ENCODE measurements at regions not wholly inside any gene's neighbourhood (a gene's known extent, or its start where the extent isn't known, plus 50 kb on each side); places are given as distances from the start of the nearest gene placed in this dataset.
"Not testable (repeated sequence)": the region's sequence is repeated elsewhere in the genome, so short reads cannot be mapped to it uniquely, and the experiment has no call there.

GRCh38 chr6:133758815-133759335 is 130.0 kb upstream of the TCF21 start:
- no peak for DNase-seq

DNA sequence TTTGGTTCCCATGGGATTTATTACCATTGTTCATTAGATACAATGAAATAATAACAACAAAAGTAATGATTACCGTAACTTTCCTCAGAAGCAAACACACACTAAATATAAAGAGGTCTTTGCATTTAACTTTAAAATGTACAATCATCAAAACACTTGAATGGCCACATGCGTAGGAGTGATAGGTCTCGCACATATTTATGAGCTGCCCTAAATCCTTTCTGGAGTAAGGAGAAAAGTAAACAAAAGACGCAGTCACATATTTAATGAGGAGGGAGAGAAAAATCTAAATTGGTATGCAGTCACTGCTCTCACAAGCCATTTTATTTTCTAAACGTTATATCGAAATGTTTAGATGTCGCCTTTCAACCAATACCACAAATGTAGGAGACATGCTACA is 129.4 kb upstream of the TCF21 start:
- DNase-seq, result no peak

GRCh38 chr6:133761706-133762105 is 127.2 kb upstream of the TCF21 start:
- no peak for DNase-seq

- DNase-seq, result no peak
Observed at GRCh38 chr6:133764008-133764753, 124.7 kb upstream of the TCF21 start.

DNA sequence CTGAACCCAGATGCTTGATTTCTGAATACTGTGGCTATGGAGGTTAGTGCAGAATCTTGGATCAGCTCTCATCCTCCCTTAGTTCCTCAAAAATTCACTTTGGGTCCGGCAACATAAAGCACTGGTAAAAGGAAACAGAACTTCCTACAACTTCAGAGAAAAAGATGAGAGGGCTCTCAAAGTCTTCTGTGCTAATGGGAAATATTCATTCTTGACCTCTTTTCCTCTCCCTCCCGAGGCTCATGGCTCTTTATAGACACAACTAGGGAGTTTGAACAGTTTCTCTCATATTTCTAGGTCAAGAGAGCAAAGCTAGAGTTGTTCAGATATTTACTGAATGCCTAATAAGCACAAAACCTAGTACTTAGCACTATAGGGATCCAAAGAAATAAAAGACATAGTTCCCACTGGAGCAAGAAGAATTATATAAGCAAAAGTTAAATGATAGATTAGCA is 124.1 kb upstream of the TCF21 start:
- DNase-seq, result no peak

- DNase-seq, result no peak
Observed at GRCh38 chr6:133767357-133767970, 121.4 kb upstream of the TCF21 start.

- DNase-seq, result no peak
Observed at GRCh38 chr6:133768656-133769295, 120.1 kb upstream of the TCF21 start.

GRCh38 chr6:133769463-133769862 is 119.5 kb upstream of the TCF21 start:
- DNase-seq, result no peak

DNA sequence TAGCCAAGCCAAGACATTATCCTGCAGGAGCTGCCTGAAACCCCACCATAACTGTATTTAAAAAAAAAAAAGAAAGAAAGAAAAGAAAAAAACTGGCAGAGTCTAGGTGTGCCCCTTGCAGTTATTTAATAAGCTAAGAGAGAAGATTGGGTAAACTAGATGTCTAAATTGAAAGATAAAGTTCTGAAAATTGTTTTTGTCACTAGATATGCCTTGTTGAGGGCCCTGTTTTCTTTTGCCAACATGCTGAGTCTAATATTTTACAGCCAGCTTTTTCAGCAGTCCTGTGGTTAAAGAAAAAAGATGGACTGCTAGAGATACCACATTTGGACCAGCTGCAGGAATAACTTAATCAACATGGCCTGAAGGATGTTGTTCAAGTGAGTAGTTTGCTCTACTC is 116.3 kb upstream of the TCF21 start:
- DNase-seq, result no peak

DNA sequence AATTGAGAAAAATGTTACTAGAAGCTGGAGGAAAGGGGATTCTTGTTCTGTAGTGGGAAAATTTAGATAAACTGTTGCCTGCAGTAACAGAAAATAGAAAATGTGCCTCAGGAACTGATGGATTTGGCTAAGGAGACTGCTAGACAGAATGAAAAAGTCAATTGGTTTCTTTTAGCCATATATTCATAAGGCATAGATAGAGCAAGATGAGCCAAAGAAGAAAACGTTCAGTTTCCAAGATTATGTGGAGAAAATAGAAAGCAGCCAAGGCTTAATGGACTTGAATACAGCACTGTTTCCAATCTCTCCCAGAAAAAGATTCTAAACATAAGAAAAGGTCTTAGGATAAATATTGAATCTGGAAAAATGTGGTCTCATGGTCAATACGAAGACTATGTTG is 115.1 kb upstream of the TCF21 start:
- no peak for DNase-seq

DNA sequence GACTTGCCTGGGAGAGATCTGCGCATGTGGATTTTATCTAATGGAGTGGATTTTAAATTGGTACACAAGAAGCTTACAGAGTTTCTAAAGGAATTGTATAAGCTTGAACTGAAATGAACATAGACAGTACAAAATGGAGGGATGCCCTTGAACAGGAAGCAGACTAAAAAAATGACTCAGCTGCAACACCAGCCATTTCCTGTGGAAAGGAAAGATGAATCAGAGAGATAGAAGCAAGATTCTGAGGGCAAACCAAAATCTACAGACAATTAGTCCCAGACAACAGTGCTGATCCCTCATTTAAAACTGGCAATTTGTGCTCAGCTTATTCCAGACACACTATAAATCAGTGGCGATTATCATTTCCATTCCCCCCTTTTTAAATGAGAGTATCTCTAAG is 114.6 kb upstream of the TCF21 start:
- no peak for DNase-seq

- no peak for DNase-seq
Observed at GRCh38 chr6:133778414-133779130, 110.3 kb upstream of the TCF21 start.

GRCh38 chr6:133779916-133780695 is 108.8 kb upstream of the TCF21 start:
- no peak for DNase-seq

DNA sequence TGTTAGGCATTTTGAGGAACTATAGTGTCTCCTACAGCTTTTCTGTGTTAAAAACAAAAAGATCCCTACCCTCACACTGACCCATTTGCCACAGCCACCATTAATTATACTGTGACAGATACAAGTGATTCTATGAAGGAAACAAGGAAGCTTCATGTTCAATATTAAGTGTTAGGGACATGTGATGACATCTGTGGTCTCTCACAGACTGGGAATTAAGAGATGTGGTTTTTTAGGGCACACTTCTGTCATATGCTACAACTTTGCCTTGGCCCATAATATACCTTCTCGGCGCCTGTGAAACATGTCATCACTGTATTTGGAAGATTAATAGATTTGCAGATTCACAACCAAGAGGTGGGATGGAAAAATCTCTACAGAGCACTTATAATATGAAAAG is 102.9 kb upstream of the TCF21 start:
- DNase-seq, result no peak

DNA sequence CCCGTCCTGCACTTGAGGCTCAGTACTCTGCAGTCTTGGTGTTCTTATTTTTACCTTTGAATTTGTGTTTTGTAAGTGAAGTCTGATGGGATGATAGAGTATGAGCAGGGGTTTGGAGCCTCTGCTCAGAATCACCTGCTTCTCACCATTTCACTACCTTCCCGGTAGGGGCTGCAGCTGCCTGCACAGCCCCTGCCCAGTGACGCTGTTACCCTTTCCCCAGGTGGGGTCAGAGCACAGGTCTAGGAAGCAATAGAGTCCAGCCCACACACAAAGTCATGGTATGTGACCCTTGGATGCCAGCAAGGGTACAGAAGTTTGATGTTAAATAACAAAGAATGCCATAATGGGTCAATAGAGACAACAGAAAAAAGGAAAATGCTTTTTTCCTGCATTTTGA is 101.8 kb upstream of the TCF21 start:
- no peak for DNase-seq

DNA sequence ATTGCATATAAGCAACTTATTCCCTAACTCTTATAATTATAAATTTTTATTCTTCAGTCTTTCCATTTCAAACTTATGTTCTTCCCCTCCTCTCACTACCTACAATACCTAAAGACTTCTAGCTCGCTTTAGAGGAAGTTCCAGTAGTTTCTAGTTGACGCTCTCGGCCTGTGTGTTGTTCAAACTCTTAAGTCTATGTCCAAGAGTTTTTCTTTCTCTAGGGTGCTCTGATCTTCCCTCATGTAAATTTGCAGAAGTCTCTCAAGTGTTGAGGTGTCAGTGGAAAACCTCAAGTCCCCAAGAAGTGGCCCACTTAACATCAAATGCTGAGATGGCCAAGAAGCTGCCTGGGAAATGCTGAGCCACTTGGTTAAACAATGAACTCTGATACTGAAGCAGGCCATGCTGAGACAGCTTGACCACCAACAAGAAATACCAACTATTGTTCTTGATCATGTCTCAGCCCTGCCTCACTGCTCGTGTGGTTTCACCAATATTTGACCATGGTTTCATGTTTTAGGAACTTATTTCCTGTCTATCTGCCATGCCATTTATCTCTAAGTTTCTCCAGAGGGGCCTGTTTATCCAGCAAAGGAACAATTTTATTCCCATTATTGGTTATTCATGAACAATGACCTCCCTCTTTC is 100.9 kb upstream of the TCF21 start:
- DNase-seq, result no peak

GRCh38 chr6:133788556-133788955 is 100.4 kb upstream of the TCF21 start:
- DNase-seq, result no peak

GRCh38 chr6:133789449-133789848 is 99.5 kb upstream of the TCF21 start:
- not testable (repeated sequence) for DNase-seq

- not testable (repeated sequence) for DNase-seq
Observed at GRCh38 chr6:133790756-133791155, 98.2 kb upstream of the TCF21 start.

DNA sequence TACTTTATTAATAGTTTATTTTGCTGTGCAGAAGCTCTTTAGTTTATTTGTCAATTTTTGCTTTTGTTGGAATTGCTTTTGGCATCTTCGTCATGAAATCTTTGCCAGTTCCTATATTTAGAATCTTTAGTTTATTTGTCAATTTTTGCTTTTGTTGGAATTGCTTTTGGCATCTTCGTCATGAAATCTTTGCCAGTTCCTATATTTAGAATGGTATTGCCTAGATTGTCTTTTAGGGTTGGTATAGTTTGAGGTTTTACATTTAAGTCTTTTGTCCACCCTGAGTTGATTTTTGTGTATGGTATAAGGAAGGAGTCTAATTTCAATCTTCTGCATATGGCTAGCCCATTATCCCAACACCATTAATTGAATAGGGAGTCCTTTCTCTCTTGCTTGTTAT is 93.9 kb upstream of the TCF21 start:
- DNase-seq, result not testable (repeated sequence)

DNA sequence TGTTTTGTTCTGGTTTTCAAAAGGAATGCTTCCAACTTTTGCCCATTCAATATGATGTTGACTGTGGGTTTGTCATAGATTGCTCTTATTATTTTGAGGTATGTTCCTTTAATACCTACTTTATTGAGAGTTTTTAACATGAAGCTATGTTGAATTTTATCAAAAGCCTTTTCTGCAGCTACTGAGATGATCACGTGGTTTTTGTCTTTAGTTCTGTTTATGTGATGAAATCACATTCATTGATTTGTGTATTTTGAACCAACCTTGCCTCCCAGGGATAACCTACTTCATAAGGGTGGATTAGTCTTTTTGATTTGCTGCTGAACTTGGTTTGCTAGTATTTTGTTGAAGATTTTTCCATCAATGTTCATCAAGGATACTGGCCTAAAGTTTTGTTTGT is 92.7 kb upstream of the TCF21 start:
- no peak for DNase-seq

DNA sequence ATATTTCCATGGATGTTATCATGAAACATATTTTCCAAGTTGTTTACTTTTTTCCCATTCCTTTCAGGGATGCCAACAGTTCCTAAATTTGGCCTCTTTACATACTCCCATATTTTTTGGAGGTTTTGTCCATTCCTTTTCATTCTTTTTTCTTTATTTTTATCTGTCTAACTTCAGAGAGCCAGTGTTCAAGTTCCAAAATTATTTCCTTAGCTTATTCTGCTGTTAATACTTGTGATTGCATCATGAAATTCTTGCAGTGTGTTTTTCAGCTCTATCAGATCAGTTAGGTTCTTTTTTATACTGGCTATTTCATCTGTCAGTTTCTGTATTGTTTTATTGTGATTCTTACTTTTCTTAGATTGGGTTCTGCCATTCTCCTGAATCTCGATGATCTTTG is 89.9 kb upstream of the TCF21 start:
- no peak for DNase-seq

Data from SHP77 (cell line).